ENCODE measurements at regions not wholly inside any gene's neighbourhood (a gene's known extent, or its start where the extent isn't known, plus 50 kb on each side); places are given as distances from the start of the nearest gene placed in this dataset.

- no peak for DNase-seq (ENCODE audit: extremely low spot score)
- TF ChIP-seq ELF4 (IDR thresholded peaks at IDR 0.05), result no peak
- no peak for TF ChIP-seq HDGF (IDR thresholded peaks at IDR 0.05; ENCODE audit: borderline replicate concordance)
- TF ChIP-seq SP1 (IDR thresholded peaks at IDR 0.05), result no peak
- TF ChIP-seq NFRKB (IDR thresholded peaks at IDR 0.05), result no peak
- no peak for TF ChIP-seq BHLHE40 (IDR thresholded peaks at IDR 0.05; ENCODE audit: borderline replicate concordance)
- no peak for TF ChIP-seq ARNT (IDR thresholded peaks at IDR 0.05)
- CTCF ChIA-PET, result interaction anchor here (0.7 kb wide), 1 partner anchor 350 kb away, joined by 4 read pairs; no protein-coding TSS in a partner anchor
- POLR2A ChIA-PET, result no interaction called here
Measured at GRCh38 chr6:164502833-164503232, 806.6 kb downstream of the C6orf118 start.

DNA sequence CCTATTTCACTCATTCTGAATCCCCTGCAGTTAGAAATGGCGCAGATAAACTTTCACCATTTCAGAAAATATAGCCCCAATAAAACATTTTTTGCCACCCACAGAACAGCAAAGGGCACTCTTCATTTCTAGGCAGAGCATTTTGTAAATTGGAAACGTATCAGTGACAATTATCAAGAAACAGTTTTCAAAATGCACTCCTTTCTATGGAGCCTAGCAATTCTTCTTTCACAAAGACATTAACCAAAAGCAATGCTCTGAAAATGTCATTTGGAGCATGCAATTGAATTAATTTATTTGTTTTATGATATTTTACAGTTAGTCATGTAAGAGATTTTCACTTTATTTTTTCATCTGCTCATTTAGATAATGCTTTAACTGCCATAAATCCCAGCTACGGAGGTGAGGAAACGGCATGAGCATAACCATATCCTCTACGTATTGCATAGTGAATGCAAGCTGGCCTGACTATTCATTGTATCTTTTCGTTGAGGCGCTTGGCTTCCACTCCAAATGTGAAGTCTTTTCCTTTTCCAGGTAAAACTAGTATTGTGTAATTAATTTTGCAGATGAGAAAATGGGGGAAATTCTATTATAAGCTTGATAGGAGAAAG is 813.4 kb downstream of the C6orf118 start:
- ChIA-PET POLR2A (no interaction called here), CTCF (no interaction called here)
- no peak for TF ChIP-seq BHLHE40 (IDR thresholded peaks at IDR 0.05; ENCODE audit: borderline replicate concordance)
- TF ChIP-seq, protein P1, sequence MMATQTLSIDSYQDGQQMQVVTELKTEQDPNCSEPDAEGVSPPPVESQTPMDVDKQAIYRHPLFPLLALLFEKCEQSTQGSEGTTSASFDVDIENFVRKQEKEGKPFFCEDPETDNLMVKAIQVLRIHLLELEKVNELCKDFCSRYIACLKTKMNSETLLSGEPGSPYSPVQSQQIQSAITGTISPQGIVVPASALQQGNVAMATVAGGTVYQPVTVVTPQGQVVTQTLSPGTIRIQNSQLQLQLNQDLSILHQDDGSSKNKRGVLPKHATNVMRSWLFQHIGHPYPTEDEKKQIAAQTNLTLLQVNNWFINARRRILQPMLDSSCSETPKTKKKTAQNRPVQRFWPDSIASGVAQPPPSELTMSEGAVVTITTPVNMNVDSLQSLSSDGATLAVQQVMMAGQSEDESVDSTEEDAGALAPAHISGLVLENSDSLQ (IDR thresholded peaks at IDR 0.05), result no peak
- TF ChIP-seq FOXA1 (IDR thresholded peaks at IDR 0.05), result no peak
- no peak for TF ChIP-seq FOXM1 (IDR thresholded peaks at IDR 0.05; ENCODE audit: borderline replicate concordance)
- no peak for TF ChIP-seq ARNT (IDR thresholded peaks at IDR 0.05)
- TF ChIP-seq HDGF (IDR thresholded peaks at IDR 0.05; ENCODE audit: borderline replicate concordance), result no peak
- TF ChIP-seq ZNF384 (IDR thresholded peaks at IDR 0.05), result no peak
- TF ChIP-seq ELF4 (IDR thresholded peaks at IDR 0.05), result no peak
- TF ChIP-seq FOXK2 (IDR thresholded peaks at IDR 0.05), result no peak
- no peak for TF ChIP-seq TARDBP (IDR thresholded peaks at IDR 0.05)
- TF ChIP-seq L3MBTL2 (conservative IDR thresholded peaks at IDR 0.05), result no peak
- TF ChIP-seq SUZ12 (IDR thresholded peaks at IDR 0.05), result no peak
- DNase-seq (ENCODE audit: extremely low spot score), result no peak

GRCh38 chr6:164478426-164478825 is 831.0 kb downstream of the C6orf118 start:
- TF ChIP-seq BHLHE40 (IDR thresholded peaks at IDR 0.05; ENCODE audit: borderline replicate concordance) (no peak), ARNT (IDR thresholded peaks at IDR 0.05) (no peak), NFRKB (IDR thresholded peaks at IDR 0.05) (no peak), L3MBTL2 (conservative IDR thresholded peaks at IDR 0.05) (no peak), ZNF384 (IDR thresholded peaks at IDR 0.05) (no peak), ELF4 (IDR thresholded peaks at IDR 0.05) (no peak), FOXK2 (IDR thresholded peaks at IDR 0.05) (no peak), CTBP1 (IDR thresholded peaks at IDR 0.05; ENCODE audit: borderline replicate concordance) (no peak), FOXM1 (IDR thresholded peaks at IDR 0.05; ENCODE audit: borderline replicate concordance) (no peak), TARDBP (IDR thresholded peaks at IDR 0.05) (no peak), LEF1 (IDR thresholded peaks at IDR 0.05; ENCODE audit: borderline replicate concordance) (no peak), SUZ12 (IDR thresholded peaks at IDR 0.05) (no peak), HDGF (IDR thresholded peaks at IDR 0.05; ENCODE audit: borderline replicate concordance) (no peak), FOXA1 (IDR thresholded peaks at IDR 0.05) (no peak), SP1 (IDR thresholded peaks at IDR 0.05) (no peak)
- TF ChIP-seq, protein P1 (IDR thresholded peaks at IDR 0.05), result no peak
- no peak for DNase-seq (ENCODE audit: extremely low spot score)
- ChIA-PET POLR2A (no interaction called here), CTCF (no interaction called here)

- ChIA-PET CTCF (no interaction called here), POLR2A (no interaction called here)
- DNase-seq (ENCODE audit: extremely low spot score), result no peak
- TF ChIP-seq BHLHE40 (IDR thresholded peaks at IDR 0.05; ENCODE audit: borderline replicate concordance), result no peak
Measured at GRCh38 chr6:164477790-164478189, 831.6 kb downstream of the C6orf118 start.

- CTCF ChIA-PET, result no interaction called here
- DNase-seq (ENCODE audit: extremely low spot score), result no peak
- TF ChIP-seq SUZ12 (IDR thresholded peaks at IDR 0.05) (no peak), FOXM1 (IDR thresholded peaks at IDR 0.05; ENCODE audit: borderline replicate concordance) (no peak), FOXK2 (IDR thresholded peaks at IDR 0.05) (no peak), FOXA1 (IDR thresholded peaks at IDR 0.05) (no peak)
- TF ChIP-seq, protein P1 (IDR thresholded peaks at IDR 0.05), result no peak
- POLR2A ChIA-PET, result no interaction called here
Measured at GRCh38 chr6:164477101-164477500, 832.3 kb downstream of the C6orf118 start.

DNA sequence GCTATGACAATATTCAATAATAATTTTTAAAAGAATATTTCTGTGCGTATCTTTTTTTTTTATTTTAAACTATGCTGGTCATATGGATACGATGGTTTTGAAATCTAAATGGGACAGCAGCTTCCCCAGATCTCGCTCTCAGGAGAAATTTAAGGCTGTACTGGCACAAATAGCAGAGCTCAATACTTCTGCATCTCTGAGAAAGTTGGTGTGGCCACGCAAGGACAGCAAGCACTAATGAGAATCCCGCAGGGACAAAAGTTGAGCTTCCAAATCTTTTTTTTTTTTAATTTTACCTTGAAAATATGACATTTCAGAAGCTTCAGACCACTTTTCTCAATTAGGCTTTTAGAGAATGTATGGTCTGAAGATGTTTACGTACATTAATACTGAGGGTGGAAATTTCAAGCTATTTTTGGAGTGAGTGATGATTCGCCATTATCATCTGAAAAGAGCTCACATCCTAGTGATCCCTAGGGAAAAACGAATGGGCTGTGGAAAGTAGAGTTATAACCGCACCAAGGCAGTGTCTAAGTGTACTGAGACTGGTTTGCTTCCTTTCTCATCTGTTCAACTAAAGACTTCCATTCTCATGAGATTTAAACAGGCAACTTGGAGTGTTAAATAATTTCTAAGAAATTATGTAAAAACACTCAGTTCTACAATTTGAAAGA is 840.0 kb downstream of the C6orf118 start:
- ChIA-PET CTCF (no interaction called here), POLR2A (no interaction called here)
- DNase-seq (ENCODE audit: extremely low spot score), result no peak

More for the DNA sequence above, 840.0 kb downstream of the C6orf118 start:
- no peak for TF ChIP-seq FOXA1 (IDR thresholded peaks at IDR 0.05)
- TF ChIP-seq TARDBP (IDR thresholded peaks at IDR 0.05), result no peak
- TF ChIP-seq NFRKB (IDR thresholded peaks at IDR 0.05), result no peak
- TF ChIP-seq, protein P1 (IDR thresholded peaks at IDR 0.05), result no peak
- TF ChIP-seq BHLHE40 (IDR thresholded peaks at IDR 0.05; ENCODE audit: borderline replicate concordance), result no peak

All from HEK293T (cell line).